Activated CD4-positive, alpha-beta T cell treated with anti-CD3 and anti-CD28 coated beads, Interleukin-2, Interleukin-6, amounts not matched to agents 100 ng/mL and 50 ng/mL, durations not matched to agents 16 hours and 8 hours (primary cell): ENCODE measurements at regions not wholly inside any gene's neighbourhood (a gene's known extent, or its start where the extent isn't known, plus 50 kb on each side); places are given as distances from the start of the nearest gene placed in this dataset.
A peak's percentile ranks its signal among the peaks of the same experiment; 100 is the strongest.

Experiments used
- DNase-seq: peaks from one replicate; pipeline ENCODE4 v3.0.0-alpha.2; 2020

GRCh38 chrX:8971116-8971515, 62.8 kb downstream of the FAM9B start:
- peak; percentile 44 for DNase-seq

DNA sequence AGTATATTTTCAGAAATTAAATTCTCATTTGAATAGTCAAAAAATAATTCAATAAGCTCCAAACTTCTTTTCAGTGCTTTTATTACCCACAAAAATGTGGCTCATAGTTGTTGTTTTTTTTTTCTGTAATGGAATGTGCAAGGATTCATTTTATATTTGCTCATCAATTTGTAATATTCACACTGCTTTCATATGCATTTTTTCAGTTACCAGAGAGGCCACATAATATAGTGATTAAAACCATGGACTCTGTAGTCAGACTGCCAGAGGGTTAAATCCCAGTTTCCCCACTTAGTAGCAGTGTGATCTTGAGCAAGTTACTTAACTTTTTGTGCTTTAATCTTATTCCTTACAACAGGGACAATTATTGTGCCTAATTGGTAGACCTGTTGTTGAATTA, 64.5 kb downstream of the FAM9B start:
- DNase-seq = no peak

DNA sequence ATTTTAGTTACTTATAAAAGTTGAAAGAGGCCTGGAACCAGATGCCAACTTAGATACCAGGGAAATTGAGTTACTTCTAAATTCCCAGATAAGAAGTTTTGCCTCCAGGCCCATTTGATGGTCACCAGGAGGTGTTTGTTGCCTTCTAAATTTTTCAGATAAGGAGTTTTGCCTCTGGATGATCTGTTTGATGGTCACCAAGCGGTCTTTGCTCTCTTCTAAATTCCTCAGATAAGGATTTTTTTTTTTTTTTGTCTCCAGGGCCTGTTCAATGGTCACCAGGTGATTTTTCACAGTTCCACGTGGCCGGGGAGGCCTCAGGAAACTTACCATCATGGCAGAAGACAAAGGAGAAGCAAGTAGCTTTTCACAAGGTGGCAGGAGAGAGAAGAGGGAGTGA, 66.5 kb downstream of the FAM9B start:
- DNase-seq = no peak

GRCh38 chrX:8960957-8961468, 72.9 kb downstream of the FAM9B start:
- DNase-seq = no peak

- no peak for DNase-seq
Observed at GRCh38 chrX:8955511-8955910, 78.4 kb downstream of the FAM9B start.

GRCh38 chrX:8946563-8946962, 87.4 kb downstream of the FAM9B start:
- DNase-seq = no peak

DNA sequence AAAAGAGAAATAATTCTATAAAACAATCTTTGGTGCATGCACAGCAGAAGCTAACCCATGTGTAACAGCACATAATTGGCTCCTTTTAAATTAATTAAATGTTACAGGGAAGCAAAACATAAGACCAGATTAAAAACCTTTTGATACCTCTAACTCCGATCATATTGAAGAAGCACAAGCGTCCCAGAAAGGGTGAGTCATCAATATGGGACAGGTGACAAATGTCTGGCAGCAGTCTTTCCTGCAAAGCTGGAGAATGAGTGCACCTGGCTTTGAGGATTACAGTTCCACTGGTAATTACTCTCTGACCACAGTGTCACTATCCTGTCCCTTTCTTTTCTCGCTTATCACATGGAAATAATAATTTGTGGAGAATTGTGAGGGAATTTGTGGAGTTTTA, 94.6 kb downstream of the FAM9B start:
- DNase-seq = no peak

DNA sequence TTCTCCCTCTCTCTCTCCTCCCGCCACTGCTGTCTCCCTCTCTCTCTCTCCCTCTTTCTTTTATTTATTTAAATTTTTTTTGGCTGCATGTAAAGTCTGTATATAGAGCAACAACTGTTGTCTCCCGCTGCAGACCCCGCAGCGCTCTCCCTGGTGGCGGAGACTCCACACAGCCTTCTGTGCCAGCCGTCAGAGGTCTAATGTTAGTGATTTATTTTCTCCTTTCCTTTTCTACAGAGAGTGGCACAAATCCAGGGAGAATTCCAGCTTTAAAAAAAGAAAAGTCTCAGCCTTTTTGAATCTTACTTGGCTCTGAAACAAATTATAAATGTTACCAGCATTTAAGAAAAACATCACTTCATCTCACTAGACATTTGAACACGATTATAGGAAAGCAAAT, 106.2 kb downstream of the FAM9B start:
- no peak for DNase-seq

DNA sequence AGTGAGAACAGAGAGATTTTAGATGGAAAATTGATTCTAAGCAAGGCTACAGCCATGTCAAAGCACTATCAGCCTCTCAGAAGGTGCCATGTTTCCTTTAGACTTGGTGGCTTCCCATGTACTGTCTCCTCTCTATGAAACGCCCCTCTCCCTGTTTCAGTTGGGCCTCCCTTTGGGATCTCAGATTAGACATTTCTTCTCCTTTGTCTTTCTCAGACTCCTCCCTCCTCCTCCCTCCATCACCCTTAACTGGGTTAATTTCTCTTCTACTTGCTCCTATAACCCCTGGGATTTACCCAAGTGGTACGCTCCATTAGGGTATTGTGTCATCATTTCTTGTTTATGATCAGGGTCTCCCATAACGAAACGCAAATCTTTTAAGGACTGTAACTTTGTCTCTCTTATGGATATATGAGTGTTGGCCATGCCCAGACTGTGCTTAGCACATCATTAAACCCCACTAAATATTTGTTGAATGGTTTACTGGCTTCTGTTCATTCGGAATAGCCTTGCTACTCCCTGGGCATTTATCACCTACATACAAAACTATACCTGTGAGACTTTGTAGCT, 106.8 kb downstream of the FAM9B start:
- DNase-seq = no peak

GRCh38 chrX:8921615-8922014, 112.3 kb downstream of the FAM9B start:
- DNase-seq = no peak

GRCh38 chrX:8919801-8920200, 114.1 kb downstream of the FAM9B start:
- DNase-seq = no peak

DNA sequence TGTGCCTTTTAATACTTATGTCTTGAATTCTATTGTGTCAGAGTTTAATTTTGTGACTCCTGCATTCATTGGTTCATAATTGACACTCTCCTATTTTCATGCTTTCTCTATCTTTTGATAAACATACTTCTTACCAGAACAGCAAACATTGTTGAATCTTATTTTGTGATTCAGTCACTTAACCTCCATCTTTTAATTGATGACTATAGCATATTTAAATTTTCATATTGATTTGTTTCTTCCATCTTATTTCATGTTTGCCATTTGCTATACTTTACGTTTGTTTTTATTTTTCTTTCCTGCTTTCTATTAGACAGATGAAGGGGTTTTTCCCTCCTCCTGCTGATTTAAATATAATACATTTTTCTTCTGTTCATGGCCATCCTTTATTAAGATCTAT, 115.5 kb upstream of the FAM9A start:
- DNase-seq = no peak

GRCh38 chrX:8914681-8915080, 113.5 kb upstream of the FAM9A start:
- DNase-seq = no peak

DNA sequence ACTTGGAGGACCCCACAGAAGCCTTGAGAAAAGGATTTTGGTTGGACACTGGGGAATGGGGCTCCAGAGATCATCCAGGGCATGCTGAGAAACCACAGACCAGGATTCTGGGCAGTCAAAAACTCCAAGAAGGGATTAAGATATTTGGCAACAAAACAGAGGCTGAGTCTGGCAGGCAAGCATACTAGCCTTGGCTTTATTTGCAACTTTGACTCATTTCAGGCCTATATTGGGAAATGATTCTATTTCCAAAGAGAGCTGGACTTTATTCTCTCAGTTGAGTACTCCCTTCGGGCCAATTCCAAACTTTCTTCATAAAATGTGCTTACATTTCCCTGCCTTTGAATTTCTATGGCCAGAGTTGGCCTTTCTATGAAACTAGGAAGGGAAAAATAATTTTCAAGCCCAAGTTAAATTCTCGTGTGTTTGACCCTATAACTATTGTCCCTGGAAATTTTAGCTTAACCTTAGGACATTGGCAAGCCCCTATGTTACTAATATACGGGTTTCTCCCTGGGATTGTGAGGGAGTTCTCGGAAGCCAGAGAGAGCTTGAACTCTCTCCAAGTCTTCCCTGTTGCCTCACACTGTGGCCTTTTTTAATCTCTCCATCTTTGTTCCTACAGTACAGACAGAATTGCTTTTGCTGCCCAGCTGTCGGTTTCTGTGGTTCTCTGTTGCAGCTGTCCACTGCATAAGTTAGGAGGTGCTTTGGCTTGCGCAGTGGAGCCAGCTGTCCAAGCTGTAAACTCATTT, 112.6 kb upstream of the FAM9A start:
- no peak for DNase-seq

DNA sequence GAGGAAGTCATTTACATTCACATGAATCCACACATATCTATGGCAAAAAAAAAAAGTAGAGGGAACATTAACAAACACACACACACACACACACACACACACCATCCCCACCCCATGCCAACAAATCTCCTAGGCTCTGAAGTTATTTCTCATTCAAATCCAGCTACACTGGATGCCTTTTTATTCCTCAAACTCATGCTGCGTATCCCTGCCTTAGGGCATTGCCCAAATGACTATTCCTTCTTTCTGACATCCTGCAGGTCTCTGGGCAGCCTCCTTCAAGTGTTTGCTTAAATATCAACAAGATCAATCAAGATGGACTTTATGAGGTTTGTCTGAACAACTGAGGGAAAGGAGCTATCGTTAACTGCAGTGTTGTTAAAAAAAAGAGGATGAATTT, 106.5 kb upstream of the FAM9A start:
- no peak for DNase-seq

DNA sequence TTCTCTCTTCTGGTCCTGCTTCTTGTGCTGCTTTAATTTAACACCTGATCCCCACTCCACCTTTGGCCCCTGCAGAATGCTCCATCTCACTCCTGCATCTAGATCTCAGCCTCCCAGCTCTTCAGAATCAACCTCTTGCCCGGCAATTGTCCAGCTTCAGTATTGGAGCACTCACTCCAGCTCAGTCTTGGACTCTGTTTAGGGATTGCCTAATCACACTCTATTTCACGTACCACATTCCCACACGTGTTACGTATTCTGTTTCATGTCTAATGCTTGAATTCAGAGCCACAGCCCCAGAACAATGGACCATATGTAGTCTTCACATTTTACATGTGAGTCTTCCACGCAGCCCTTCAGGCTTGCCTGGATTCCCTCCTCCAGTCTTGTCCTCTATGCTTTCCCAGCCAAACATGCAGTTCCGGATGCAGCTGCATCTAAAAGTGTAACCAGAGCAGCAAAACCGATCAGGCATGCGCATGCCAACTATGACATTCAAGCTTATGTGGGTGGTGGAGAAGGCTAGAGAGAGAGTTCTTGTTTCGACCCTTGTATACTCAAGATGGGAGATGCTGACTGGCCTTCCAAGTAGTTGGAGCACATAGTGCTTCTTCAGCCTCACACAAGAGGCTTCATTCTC, 105.2 kb upstream of the FAM9A start:
- DNase-seq = no peak

- DNase-seq = no peak
Observed at GRCh38 chrX:8897259-8897658, 96.1 kb upstream of the FAM9A start.

GRCh38 chrX:8890794-8891193, 89.6 kb upstream of the FAM9A start:
- no peak for DNase-seq

- no peak for DNase-seq
Observed at GRCh38 chrX:8887004-8887403, 85.8 kb upstream of the FAM9A start.

DNA sequence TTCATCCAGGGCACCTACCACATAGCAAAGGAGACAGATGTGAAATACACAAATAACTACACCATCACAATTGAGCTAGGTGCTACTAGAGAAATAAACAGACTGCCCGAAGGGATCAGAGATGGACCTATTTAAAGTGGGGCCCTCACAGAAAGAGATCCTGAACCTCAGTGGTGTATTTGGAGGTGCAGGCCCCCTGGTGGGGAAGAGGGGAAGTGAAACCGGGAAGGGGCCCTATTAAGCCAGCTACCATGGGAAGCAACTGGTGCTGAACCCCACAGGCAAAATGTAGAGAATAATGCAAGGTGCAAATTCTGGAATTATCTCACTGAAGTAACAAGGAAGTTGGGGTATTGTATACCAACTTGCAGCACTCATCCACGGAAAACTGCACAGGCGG, 78.6 kb upstream of the FAM9A start:
- DNase-seq = peak; percentile 28

GRCh38 chrX:8873956-8874355, 72.8 kb upstream of the FAM9A start:
- DNase-seq = no peak

- no peak for DNase-seq
Observed at GRCh38 chrX:8873102-8873501, 71.9 kb upstream of the FAM9A start.

DNA sequence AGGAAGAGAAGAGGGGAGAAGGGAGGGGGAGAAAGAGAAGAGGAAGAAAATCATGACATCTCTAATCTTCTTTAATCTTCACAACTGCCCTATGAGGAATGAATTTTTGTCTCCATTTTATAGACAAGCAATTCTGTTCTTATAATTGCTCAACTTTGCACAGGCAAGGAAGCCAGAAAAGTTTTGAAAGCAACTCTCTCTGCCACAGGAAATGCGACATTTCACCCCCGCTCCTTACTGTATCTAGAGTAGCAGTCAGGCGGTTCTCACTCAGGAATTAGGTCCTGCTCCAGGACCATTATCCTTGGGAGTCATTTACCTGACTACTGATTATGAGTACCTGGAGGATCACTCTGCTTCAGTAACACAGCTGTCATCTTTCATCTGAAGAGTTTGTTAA, 69.2 kb upstream of the FAM9A start:
- no peak for DNase-seq

DNA sequence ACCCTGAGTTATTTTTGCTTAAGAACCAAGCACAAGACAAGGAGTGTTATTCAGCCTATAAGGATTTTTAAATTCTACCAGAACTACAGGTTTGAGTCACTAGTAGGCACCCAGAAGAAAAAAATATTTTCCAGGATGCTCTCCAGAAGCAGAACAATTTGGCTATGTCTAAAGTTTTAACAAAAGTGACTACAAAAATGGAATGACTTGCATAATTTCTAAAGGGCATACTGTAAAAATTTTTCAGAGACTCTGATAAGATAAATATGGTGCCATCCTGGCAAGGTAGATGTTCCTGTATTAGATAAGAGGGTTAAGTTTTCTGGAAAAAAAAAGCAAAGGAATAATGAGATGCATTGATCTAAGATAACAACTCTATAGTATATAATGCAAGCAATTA, 68.6 kb upstream of the FAM9A start:
- DNase-seq = no peak
